Osteoblast (primary cell): ENCODE measurements at regions not wholly inside any gene's neighbourhood (a gene's known extent, or its start where the extent isn't known, plus 50 kb on each side); places are given as distances from the start of the nearest gene placed in this dataset.
"Not testable (repeated sequence)": the region's sequence is repeated elsewhere in the genome, so short reads cannot be mapped to it uniquely, and the experiment has no call there.

Source experiments
- DNase-seq: peaks from one replicate; pipeline ENCODE4 v3.0.0; 2011; ENCODE audit warnings: low spot score, mixed read lengths; ENCODE audit not compliant: insufficient read length; ENCODE audit errors: missing footprints
- H2AFZ ChIP-seq: 2 replicates; pipeline ENCODE4 v1.6.0; 2011; ENCODE audit warnings: mild to moderate bottlenecking, low read length
- H3K27ac ChIP-seq: 2 replicates; pipeline ENCODE4 v1.5.1; 2011; ENCODE audit warnings: mild to moderate bottlenecking, low read depth, low read length, moderate library complexity
- H3K27me3 ChIP-seq: 2 replicates; pipeline ENCODE4 v1.6.0; 2012; ENCODE audit warnings: mild to moderate bottlenecking, control low read depth, inconsistent platforms, low read length, moderate library complexity; ENCODE audit not compliant: insufficient read depth
- H3K36me3 ChIP-seq: 2 replicates; pipeline ENCODE4 v1.5.1; 2011; ENCODE audit warnings: mild to moderate bottlenecking, low read length, control low read depth, moderate library complexity; ENCODE audit not compliant: insufficient read depth
- H3K4me1 ChIP-seq: 2 replicates; pipeline ENCODE4 v1.5.1; 2011; ENCODE audit warnings: mild to moderate bottlenecking, low read length, control low read depth, moderate library complexity; ENCODE audit not compliant: insufficient read depth
- H3K4me2 ChIP-seq: 2 replicates; pipeline ENCODE4 v1.6.0; 2011; ENCODE audit warnings: mild to moderate bottlenecking, low read length; ENCODE audit not compliant: insufficient read depth
- H3K4me3 ChIP-seq: fragments of 200-600 bp; sonication (generic); 3 replicates; pipeline ENCODE4 v1.5.1; 2012; ENCODE audit warnings: mild to moderate bottlenecking, low read length, inconsistent platforms; ENCODE audit not compliant: insufficient read depth
- H3K79me2 ChIP-seq: 2 replicates; pipeline ENCODE4 v1.6.0; 2012; ENCODE audit warnings: mild to moderate bottlenecking, low read length, control low read depth, inconsistent platforms; ENCODE audit not compliant: insufficient read depth
- H3K9me3 ChIP-seq: 2 replicates; pipeline ENCODE4 v1.5.1; 2011; ENCODE audit warnings: low read depth, low read length, control low read depth
- H4K20me1 ChIP-seq: 2 replicates; pipeline ENCODE4 v1.6.0; 2012; ENCODE audit warnings: mild to moderate bottlenecking, low read length, control low read depth; ENCODE audit not compliant: insufficient read depth
- CTCF ChIP-seq: IDR thresholded peaks from 2 replicates; pipeline ENCODE4 v1.5.1; 2011; ENCODE audit warnings: mild to moderate bottlenecking, low read depth, low read length, moderate library complexity; ENCODE audit errors: extremely low read depth

GRCh38 chrX:35439034-35439660 is 359.0 kb upstream of the MAGEB16 start:
- no peaks in the 10 kb centered on the region for H3K27me3 ChIP-seq
- no peak overlapping the region for H3K4me3 ChIP-seq
- H4K20me1 ChIP-seq, result no peaks in the 10 kb centered on the region
- no peaks in the 10 kb centered on the region for H3K4me1 ChIP-seq
- no peak for TF ChIP-seq CTCF
- H3K27ac ChIP-seq, result no peak overlapping the region
- DNase-seq, result no peak
- H2AFZ ChIP-seq, result no peak overlapping the region
- H3K79me2 ChIP-seq, result no peaks in the 10 kb centered on the region
- H3K9me3 ChIP-seq, result no peaks in the 10 kb centered on the region
- H3K36me3 ChIP-seq, result no peaks in the 10 kb centered on the region
- no peak overlapping the region for H3K4me2 ChIP-seq

- Histone ChIP-seq H4K20me1 (no peaks in the 10 kb centered on the region), H3K36me3 (no peaks in the 10 kb centered on the region), H3K79me2 (no peaks in the 10 kb centered on the region), H3K27me3 (no peaks in the 10 kb centered on the region), H3K4me1 (no peaks in the 10 kb centered on the region), H3K27ac (no peak overlapping the region), H3K4me2 (no peak overlapping the region), H3K9me3 (no peaks in the 10 kb centered on the region), H2AFZ (no peak overlapping the region), H3K4me3 (no peak overlapping the region)
- no peak for TF ChIP-seq CTCF
- DNase-seq, result no peak
These were observed 358.4 kb upstream of the MAGEB16 start for GRCh38 chrX:35439692-35440091.

GRCh38 chrX:35442421-35442820 is 355.7 kb upstream of the MAGEB16 start:
- no peaks in the 10 kb centered on the region for H3K9me3 ChIP-seq
- H3K4me2 ChIP-seq, result no peak overlapping the region
- H3K36me3 ChIP-seq, result no peaks in the 10 kb centered on the region
- no peaks in the 10 kb centered on the region for H4K20me1 ChIP-seq
- no peaks in the 10 kb centered on the region for H3K79me2 ChIP-seq
- no peak for DNase-seq
- no peak overlapping the region for H2AFZ ChIP-seq
- no peak overlapping the region for H3K4me3 ChIP-seq
- no peaks in the 10 kb centered on the region for H3K27me3 ChIP-seq
- H3K4me1 ChIP-seq, result no peaks in the 10 kb centered on the region
- no peak for TF ChIP-seq CTCF
- no peak overlapping the region for H3K27ac ChIP-seq

GRCh38 chrX:35443091-35443582 is 355.0 kb upstream of the MAGEB16 start:
- H3K4me1 ChIP-seq, H3K4me3 ChIP-seq, H2AFZ ChIP-seq, DNase-seq, H3K27ac ChIP-seq, H3K79me2 ChIP-seq, H3K27me3 ChIP-seq, H4K20me1 ChIP-seq, H3K4me2 ChIP-seq, H3K36me3 ChIP-seq, H3K9me3 ChIP-seq: not testable (repeated sequence)
